ENCODE measurements at regions not wholly inside any gene's neighbourhood (a gene's known extent, or its start where the extent isn't known, plus 50 kb on each side); places are given as distances from the start of the nearest gene placed in this dataset.

DNA sequence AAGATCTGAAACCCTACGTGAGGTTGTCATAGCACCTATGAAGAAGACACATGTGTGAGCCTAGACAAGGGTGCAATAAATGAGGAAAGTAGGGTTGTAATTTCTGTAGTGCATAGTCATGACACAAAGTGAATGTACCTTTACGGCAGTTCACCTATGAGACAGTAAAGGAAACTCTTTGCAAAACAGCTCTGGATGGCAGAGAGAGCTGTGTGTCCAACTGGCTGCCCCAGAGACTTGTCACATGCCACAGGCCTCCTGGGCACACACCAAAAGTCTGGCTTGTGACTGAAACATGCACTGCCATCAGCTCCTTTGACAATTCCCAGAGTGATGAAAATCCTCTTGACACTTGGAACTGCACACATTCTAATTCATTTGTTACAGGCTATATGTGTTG lies 90.7 kb upstream of the NAMPT start:
- TF ChIP-seq EP300 (IDR thresholded peaks at IDR 0.05; ENCODE audit: borderline replicate concordance), result no peak
- no peak for TF ChIP-seq NFIC (IDR thresholded peaks at IDR 0.05)
- TF ChIP-seq, protein P1, sequence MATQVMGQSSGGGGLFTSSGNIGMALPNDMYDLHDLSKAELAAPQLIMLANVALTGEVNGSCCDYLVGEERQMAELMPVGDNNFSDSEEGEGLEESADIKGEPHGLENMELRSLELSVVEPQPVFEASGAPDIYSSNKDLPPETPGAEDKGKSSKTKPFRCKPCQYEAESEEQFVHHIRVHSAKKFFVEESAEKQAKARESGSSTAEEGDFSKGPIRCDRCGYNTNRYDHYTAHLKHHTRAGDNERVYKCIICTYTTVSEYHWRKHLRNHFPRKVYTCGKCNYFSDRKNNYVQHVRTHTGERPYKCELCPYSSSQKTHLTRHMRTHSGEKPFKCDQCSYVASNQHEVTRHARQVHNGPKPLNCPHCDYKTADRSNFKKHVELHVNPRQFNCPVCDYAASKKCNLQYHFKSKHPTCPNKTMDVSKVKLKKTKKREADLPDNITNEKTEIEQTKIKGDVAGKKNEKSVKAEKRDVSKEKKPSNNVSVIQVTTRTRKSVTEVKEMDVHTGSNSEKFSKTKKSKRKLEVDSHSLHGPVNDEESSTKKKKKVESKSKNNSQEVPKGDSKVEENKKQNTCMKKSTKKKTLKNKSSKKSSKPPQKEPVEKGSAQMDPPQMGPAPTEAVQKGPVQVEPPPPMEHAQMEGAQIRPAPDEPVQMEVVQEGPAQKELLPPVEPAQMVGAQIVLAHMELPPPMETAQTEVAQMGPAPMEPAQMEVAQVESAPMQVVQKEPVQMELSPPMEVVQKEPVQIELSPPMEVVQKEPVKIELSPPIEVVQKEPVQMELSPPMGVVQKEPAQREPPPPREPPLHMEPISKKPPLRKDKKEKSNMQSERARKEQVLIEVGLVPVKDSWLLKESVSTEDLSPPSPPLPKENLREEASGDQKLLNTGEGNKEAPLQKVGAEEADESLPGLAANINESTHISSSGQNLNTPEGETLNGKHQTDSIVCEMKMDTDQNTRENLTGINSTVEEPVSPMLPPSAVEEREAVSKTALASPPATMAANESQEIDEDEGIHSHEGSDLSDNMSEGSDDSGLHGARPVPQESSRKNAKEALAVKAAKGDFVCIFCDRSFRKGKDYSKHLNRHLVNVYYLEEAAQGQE (IDR thresholded peaks at IDR 0.05; ENCODE audit: low read depth), result no peak

DNA sequence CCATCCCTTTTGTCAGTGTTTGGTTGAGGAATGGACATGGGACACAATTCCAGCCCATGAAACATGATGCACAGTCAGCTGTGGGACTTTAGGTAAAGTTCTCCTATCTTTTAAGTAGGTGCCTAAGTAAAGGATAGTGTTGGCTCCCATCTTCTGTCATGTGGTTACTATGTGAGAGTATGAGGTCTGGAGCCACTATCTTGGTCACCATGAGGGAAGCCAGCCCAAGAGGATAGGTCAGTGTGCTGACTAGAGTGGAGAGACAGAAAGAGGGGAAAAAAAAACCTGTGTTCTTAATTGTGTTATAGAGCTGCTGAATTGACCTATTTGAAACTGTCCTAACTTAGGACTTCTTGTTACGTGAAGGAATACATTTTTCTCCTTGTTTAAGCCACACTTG lies 89.7 kb upstream of the NAMPT start:
- TF ChIP-seq NFIC (IDR thresholded peaks at IDR 0.05), result no peak
- no peak for TF ChIP-seq CEBPB (IDR thresholded peaks at IDR 0.05)
- no peak for TF ChIP-seq EP300 (IDR thresholded peaks at IDR 0.05; ENCODE audit: borderline replicate concordance)
- TF ChIP-seq TEAD4 (IDR thresholded peaks at IDR 0.05), result no peak
- no peak for TF ChIP-seq RAD21 (IDR thresholded peaks at IDR 0.05; ENCODE audit: low read depth)
- TF ChIP-seq ZBTB7A (IDR thresholded peaks at IDR 0.05; ENCODE audit: low read depth), result no peak
- TF ChIP-seq CREB1 (IDR thresholded peaks at IDR 0.05; ENCODE audit: low read depth), result no peak
- no peak for TF ChIP-seq MAX (IDR thresholded peaks at IDR 0.05)
- no peak for TF ChIP-seq FOXM1 (IDR thresholded peaks at IDR 0.05; ENCODE audit: borderline replicate concordance, low read depth)

DNA sequence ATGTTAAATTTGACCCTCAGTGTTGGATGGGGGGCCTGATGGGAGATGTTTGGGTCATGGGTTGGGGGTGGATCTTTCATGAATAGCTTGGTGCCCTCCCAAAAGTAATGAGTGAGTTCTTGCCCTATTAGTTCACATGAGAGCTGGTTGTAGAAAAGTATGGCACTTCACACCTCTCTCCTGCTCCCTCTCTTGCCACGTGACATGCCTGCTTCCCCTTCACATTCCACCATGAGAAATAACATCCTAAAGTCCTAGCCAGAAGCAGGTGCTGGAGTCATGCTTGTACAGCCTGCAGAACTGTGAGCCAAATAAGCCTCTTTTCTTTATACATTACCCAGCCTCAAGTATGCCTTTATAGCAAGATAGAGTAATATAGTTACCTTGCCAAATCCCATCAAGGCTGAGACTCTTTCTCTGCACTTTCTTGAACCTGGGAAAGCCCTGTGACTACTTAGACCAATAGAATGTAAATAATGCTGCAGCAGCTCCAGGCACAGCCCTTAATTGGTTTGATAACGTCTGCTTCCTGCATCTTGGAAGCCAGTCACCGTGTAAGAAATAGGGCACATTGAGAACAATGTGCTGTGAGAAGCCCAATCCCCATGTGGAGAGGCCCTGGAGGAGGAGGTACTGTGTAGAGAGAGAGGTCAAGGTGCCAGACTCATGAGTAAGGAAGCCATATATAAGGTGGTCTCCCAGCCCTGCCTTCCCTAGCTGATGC lies 88.0 kb upstream of the NAMPT start:
- no peak for TF ChIP-seq TAF1 (IDR thresholded peaks at IDR 0.05; ENCODE audit: low read depth)
- no peak for TF ChIP-seq TCF12 (IDR thresholded peaks at IDR 0.05; ENCODE audit: low read depth)
- TF ChIP-seq EP300 (IDR thresholded peaks at IDR 0.05; ENCODE audit: borderline replicate concordance), result no peak
- no peak for TF ChIP-seq CEBPB (IDR thresholded peaks at IDR 0.05)

DNA sequence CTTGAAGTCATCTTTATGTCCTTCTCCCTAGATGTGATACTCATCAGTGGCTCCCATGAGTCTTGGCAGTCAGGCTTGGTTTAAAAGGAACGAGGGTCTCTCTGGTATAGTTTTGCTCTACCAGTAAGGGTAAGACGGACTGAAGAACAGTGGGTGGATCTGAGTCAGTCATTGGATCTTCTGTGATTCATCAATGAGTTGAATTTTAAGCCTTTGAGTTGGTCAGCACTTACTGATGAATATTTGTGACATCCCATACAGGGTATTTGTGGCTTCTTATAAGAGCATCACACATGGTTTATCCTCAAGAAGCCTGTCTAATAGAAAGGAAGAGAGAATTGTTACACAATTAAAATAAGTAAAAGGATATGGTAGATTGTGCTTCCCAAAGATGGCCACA lies 87.3 kb upstream of the NAMPT start:
- no peak for TF ChIP-seq CEBPB (IDR thresholded peaks at IDR 0.05)
- no peak for TF ChIP-seq NFIC (IDR thresholded peaks at IDR 0.05)
- no peak for TF ChIP-seq TCF12 (IDR thresholded peaks at IDR 0.05; ENCODE audit: low read depth)
- TF ChIP-seq USF1 (IDR thresholded peaks at IDR 0.05), result no peak
- TF ChIP-seq EGR1 (IDR thresholded peaks at IDR 0.05), result no peak
- TF ChIP-seq, protein P1 (IDR thresholded peaks at IDR 0.05; ENCODE audit: low read depth), result no peak
- TF ChIP-seq CREB1 (IDR thresholded peaks at IDR 0.05; ENCODE audit: low read depth), result no peak
- TF ChIP-seq MAX (IDR thresholded peaks at IDR 0.05), result no peak
- no peak for TF ChIP-seq EP300 (IDR thresholded peaks at IDR 0.05; ENCODE audit: borderline replicate concordance)
- TF ChIP-seq TEAD4 (IDR thresholded peaks at IDR 0.05), result no peak
- TF ChIP-seq YY1 (IDR thresholded peaks at IDR 0.05; ENCODE audit: low read depth), result no peak
- TF ChIP-seq ZBTB7A (IDR thresholded peaks at IDR 0.05; ENCODE audit: low read depth), result no peak
- TF ChIP-seq FOXM1 (IDR thresholded peaks at IDR 0.05; ENCODE audit: borderline replicate concordance, low read depth), result no peak
- no peak for TF ChIP-seq TAF1 (IDR thresholded peaks at IDR 0.05; ENCODE audit: low read depth)
- no peak for TF ChIP-seq RAD21 (IDR thresholded peaks at IDR 0.05; ENCODE audit: low read depth)

GRCh38 chr7:106371629-106372028 lies 86.8 kb upstream of the NAMPT start:
- TF ChIP-seq RAD21 (IDR thresholded peaks at IDR 0.05; ENCODE audit: low read depth) (no peak), YY1 (IDR thresholded peaks at IDR 0.05; ENCODE audit: low read depth) (no peak), EP300 (IDR thresholded peaks at IDR 0.05; ENCODE audit: borderline replicate concordance) (no peak), TCF12 (IDR thresholded peaks at IDR 0.05; ENCODE audit: low read depth) (no peak)

DNA sequence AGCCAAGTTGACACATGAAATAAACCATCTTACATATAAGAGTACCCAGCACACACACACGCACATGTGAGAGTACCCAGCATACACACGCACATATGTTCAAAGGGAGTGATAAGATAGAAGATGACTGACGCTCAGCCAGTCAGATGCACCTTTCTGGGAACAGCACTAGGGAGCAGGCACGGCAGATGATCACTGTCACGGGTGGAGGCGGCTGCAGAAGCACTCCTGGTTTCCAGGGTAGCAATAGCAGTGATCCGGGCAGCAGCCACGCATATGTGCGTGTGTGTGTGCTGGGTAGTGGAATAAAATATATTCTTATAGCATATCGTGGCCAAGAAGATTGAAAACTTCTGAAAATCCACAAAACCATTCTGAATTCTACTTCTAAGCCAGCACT lies 85.8 kb upstream of the NAMPT start:
- no peak for TF ChIP-seq TCF12 (IDR thresholded peaks at IDR 0.05; ENCODE audit: low read depth)
- no peak for TF ChIP-seq TAF1 (IDR thresholded peaks at IDR 0.05; ENCODE audit: low read depth)
- no peak for TF ChIP-seq USF1 (IDR thresholded peaks at IDR 0.05)
- TF ChIP-seq FOXM1 (IDR thresholded peaks at IDR 0.05; ENCODE audit: borderline replicate concordance, low read depth), result no peak
- no peak for TF ChIP-seq CREB1 (IDR thresholded peaks at IDR 0.05; ENCODE audit: low read depth)
- no peak for TF ChIP-seq EGR1 (IDR thresholded peaks at IDR 0.05)
- TF ChIP-seq MAX (IDR thresholded peaks at IDR 0.05), result no peak
- TF ChIP-seq TEAD4 (IDR thresholded peaks at IDR 0.05), result no peak
- TF ChIP-seq RAD21 (IDR thresholded peaks at IDR 0.05; ENCODE audit: low read depth), result no peak
- TF ChIP-seq, protein P1 (IDR thresholded peaks at IDR 0.05; ENCODE audit: low read depth), result no peak
- TF ChIP-seq NFIC (IDR thresholded peaks at IDR 0.05), result no peak
- TF ChIP-seq EP300 (IDR thresholded peaks at IDR 0.05; ENCODE audit: borderline replicate concordance), result no peak
